ENCODE measurements at regions not wholly inside any gene's neighbourhood (a gene's known extent, or its start where the extent isn't known, plus 50 kb on each side); places are given as distances from the start of the nearest gene placed in this dataset.

DNA sequence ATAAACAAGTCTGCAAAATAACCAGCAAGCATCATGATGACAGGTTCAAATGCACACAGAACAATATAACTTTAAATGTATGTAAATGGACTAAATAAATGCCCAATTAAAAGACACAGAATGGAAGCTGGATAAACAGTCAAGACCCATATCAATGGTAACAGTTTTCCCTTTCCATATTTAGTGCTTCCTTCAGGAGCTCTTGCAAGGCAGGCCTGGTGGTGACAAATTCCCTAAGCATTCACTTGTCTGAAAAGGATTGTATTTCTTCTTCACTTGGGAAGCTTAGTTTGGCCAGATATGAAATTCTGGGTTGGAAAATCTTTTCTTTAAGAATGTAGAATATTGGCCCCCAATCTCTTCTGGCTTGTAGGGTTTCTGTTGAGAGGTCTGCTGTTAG is 120.2 kb upstream of the RASA1 start:
- H3K4me3 Mint-ChIP-seq, result no peak overlapping the region
- no peaks in the 10 kb centered on the region for H3K9me3 Mint-ChIP-seq
- no peak for ATAC-seq
- no peak overlapping the region for H3K27ac Mint-ChIP-seq
- H3K27me3 Mint-ChIP-seq, result no peaks in the 10 kb centered on the region
- H3K36me3 Mint-ChIP-seq, result no peaks in the 10 kb centered on the region
- peaks cover 7% of the 10 kb centered on the region for H3K4me1 Mint-ChIP-seq

DNA sequence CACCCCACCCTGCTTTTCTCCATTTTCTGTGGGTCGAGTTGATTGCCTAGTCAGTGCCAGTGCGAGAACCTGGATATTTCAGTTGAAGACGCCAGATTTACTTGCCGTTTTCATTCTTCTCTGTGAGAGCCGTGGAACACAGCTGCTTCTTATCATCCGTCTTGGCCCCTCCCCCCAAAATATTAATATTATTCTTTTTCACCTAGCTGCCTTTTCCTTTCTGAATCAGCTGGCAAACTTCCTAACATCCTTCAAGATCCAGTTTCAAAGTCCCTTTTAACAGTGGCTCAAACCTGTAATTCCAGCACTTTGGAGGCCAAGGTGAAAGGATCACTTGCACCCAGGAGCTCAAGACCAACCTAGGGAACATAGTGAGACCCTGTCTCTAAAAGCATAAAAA is 117.1 kb upstream of the RASA1 start:
- Mint-ChIP-seq H3K4me3 (no peak overlapping the region), H3K27ac (no peak overlapping the region), H3K27me3 (no peaks in the 10 kb centered on the region), H3K9me3 (no peaks in the 10 kb centered on the region), H3K36me3 (no peaks in the 10 kb centered on the region), H3K4me1 (peaks cover 10% of the 10 kb centered on the region)
- no peak for ATAC-seq

DNA sequence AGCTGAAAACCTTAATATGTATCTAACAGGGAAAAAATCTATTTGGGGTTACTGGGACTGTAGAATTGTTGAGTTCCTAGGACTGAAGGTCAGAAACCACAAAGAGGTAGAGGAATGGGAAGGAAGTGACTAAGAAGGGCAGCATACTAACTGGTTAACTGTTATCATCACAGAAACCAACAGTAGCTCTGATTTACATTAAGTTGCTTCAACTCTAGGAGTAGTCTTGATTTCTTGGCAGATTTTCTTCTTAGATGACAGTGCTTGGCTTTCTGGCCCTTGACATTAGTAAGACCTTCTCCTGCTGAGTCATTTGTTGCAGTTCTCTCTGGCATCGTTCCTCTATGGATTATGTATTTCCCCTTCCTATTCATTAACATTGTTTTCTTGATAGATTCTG is 116.1 kb upstream of the RASA1 start:
- peaks cover 13% of the 10 kb centered on the region for H3K4me1 Mint-ChIP-seq
- H3K4me3 Mint-ChIP-seq, result no peak overlapping the region
- no peaks in the 10 kb centered on the region for H3K36me3 Mint-ChIP-seq
- H3K9me3 Mint-ChIP-seq, result no peaks in the 10 kb centered on the region
- ATAC-seq, result peak; percentile 50
- no peaks in the 10 kb centered on the region for H3K27me3 Mint-ChIP-seq
- no peak overlapping the region for H3K27ac Mint-ChIP-seq

DNA sequence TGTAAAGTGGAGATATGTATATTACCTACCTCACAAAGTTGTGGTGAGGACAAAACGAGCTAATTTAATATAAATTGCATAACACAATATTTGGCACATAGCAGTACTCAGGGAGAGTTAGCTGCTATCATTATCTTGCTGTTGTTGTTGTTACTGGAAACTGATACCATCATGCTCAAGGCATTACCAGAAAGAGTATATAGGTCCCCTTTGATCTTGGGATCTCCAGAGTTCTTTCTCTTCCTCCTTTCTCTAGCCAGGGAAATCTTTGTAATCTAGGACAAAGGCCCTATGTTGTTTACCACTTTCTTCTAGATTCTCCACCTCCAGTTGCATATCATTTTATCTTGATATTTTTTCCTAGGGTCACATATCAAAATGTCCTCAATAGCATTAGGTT is 114.8 kb upstream of the RASA1 start:
- Mint-ChIP-seq H3K27me3 (no peaks in the 10 kb centered on the region), H3K27ac (no peak overlapping the region), H3K36me3 (no peaks in the 10 kb centered on the region), H3K4me1 (peaks cover 13% of the 10 kb centered on the region), H3K9me3 (no peaks in the 10 kb centered on the region), H3K4me3 (no peak overlapping the region)
- ATAC-seq, result no peak

DNA sequence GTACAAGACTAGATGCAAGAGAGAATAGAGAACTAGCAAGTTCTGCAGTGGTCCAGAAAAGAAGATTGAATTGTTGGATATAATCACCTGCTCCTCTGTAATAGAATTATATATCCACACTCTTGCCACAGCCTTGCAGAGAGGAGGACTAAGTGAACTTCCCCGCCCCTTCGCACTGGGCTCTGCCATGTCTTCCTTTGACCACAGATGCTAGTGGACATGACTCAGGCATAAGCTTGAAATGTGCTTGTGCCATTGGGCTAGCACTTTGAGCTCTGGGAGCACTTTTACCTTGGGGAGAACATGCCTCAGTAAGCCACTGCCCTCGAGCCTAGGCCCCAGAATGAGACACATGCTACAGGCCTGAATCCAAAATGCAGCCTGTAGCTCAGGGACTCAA is 113.5 kb upstream of the RASA1 start:
- Mint-ChIP-seq H3K27ac (no peak overlapping the region), H3K4me3 (no peak overlapping the region), H3K9me3 (no peaks in the 10 kb centered on the region), H3K4me1 (peaks cover 13% of the 10 kb centered on the region), H3K27me3 (no peaks in the 10 kb centered on the region), H3K36me3 (no peaks in the 10 kb centered on the region)
- no peak for ATAC-seq

DNA sequence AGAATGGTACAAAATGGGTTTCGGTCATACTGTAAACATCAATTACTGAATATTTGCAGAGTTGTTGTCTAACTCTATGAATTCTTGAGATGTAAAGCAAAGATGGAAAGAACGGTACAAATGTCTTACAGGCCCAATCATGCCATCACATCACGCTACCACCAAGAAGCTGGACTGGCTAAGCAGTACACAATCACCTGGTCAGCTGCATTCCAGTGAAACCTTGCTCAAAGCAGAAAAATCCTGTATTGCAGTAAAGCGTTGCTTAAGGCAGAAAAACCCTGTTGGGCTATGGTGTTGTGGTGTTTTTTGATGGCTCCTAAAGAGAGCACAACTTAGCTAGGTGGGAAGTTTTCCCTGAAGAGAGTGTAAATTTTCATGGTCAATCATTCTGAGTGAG is 112.6 kb upstream of the RASA1 start:
- Mint-ChIP-seq H3K4me3 (no peak overlapping the region), H3K9me3 (no peaks in the 10 kb centered on the region), H3K4me1 (peaks cover 13% of the 10 kb centered on the region), H3K27me3 (no peaks in the 10 kb centered on the region), H3K27ac (no peak overlapping the region), H3K36me3 (no peaks in the 10 kb centered on the region)
- no peak for ATAC-seq

DNA sequence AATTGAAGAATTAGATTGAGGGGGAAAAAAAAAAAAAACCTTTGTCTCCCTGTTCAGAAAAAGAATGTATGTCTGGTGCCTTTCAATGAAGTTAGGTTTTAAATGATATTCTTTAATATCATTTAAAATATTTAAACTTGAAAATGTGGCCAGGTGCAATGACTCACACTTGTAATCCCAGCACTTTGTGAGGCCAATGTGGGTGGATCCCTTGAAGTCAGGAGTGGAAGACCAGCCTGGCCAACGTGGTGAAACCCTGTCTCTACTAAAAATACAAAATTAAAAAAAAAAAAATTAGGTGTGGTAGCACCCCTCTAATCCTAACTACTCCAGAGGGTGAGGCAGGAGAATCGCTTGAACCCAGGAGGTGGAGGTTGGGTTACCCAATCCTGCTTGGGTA is 111.1 kb upstream of the RASA1 start:
- Mint-ChIP-seq H3K36me3 (no peaks in the 10 kb centered on the region), H3K27ac (no peak overlapping the region), H3K27me3 (no peaks in the 10 kb centered on the region), H3K4me3 (no peak overlapping the region), H3K4me1 (peaks cover 8% of the 10 kb centered on the region), H3K9me3 (no peaks in the 10 kb centered on the region)
- no peak for ATAC-seq

DNA sequence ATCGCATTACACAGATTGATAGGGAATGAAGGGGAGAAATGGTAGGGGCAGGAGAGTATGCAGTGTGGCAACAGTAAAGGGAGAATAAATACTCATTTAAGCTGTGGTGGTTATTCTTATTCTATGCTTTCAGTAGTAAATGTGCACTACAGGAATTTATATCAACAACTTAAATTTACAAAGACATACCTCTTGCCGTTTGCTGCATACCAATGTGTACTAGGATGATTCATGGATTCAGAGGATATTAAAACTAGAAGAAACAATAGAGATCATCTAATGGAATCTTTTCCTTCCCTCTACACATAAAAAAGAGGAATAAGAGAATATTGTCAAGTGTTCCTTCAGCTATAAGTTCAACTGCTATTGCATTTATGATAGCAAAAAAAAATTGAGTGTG is 103.3 kb upstream of the RASA1 start:
- H3K9me3 Mint-ChIP-seq, result no peaks in the 10 kb centered on the region
- no peaks in the 10 kb centered on the region for H3K27me3 Mint-ChIP-seq
- no peaks in the 10 kb centered on the region for H3K36me3 Mint-ChIP-seq
- no peak overlapping the region for H3K4me3 Mint-ChIP-seq
- ATAC-seq, result no peak
- H3K4me1 Mint-ChIP-seq, result no peaks in the 10 kb centered on the region
- H3K27ac Mint-ChIP-seq, result no peak overlapping the region

DNA sequence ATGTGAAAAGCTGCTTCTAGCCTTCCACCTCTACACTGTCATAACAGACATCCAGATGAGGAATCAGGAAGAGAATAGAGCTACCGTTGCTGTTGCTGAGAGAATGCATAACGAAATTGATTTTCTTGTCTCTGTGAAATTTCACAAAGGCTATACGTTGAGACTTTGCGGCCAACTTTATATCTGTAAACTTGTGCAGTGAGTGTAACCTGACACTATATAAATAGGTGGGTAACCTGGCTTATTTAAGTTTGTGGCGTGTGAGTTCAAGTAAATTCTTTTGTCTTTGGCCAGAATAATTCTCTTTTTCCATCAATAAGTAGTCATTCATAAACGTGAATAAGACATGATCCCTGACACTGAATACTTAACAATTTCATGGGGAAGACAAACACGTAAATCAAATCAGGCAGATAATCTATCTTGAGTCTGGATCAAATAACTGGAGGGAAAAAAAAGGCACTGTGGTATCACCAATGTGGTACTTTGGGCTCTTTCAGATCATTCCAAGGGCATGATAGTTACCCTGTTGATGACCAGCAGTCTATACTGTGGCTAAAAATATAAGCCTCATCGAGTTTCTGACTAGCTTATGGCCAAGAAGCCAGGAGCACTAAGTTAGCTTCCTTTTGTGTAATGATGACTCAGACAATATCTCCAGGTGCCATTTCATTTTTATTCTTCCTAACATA is 98.2 kb upstream of the RASA1 start:
- Mint-ChIP-seq H3K27me3 (no peaks in the 10 kb centered on the region), H3K9me3 (no peaks in the 10 kb centered on the region), H3K4me3 (no peak overlapping the region), H3K27ac (no peak overlapping the region), H3K36me3 (no peaks in the 10 kb centered on the region), H3K4me1 (no peaks in the 10 kb centered on the region)
- no peak for ATAC-seq

DNA sequence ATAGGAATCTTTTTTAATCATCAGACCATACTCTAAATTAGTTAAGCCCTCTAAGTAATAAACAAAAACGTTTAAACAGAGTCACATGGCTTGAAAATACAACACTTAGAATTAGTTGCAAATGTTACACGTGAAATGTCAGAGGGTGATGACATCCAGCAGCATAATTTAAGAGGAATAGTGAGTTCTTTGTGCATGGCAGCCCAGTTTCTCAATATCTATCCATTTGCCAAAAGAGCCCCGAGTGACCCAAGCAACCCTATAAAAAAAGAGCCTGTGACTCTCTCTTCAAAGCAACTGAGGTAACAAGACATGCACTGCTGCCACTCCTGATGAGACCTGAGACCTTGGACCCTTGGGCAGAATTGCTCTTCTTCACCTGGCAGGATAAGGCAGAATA is 96.9 kb upstream of the RASA1 start:
- no peaks in the 10 kb centered on the region for H3K27me3 Mint-ChIP-seq
- no peaks in the 10 kb centered on the region for H3K9me3 Mint-ChIP-seq
- ATAC-seq, result no peak
- no peak overlapping the region for H3K4me3 Mint-ChIP-seq
- H3K36me3 Mint-ChIP-seq, result no peaks in the 10 kb centered on the region
- H3K27ac Mint-ChIP-seq, result no peak overlapping the region
- no peaks in the 10 kb centered on the region for H3K4me1 Mint-ChIP-seq

DNA sequence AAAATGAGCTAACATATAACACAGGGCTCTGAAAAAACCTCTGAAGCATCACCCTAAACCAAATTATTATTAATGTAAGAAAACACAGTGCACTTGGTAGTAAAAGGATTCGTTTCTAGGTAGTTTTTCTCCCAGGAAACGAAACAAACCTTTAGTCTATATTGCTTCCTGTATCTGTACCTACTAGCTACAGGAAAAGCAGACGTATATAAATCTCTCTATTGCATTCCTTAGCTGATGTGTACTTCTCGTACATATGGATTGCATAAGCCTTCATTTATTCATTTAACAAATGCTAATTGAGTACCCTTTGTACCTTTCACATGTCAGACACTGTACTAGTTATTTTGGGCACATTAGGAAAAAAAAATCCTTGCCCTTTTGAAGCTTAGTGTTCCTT is 85.0 kb upstream of the RASA1 start:
- H3K27ac Mint-ChIP-seq, result no peak overlapping the region

DNA sequence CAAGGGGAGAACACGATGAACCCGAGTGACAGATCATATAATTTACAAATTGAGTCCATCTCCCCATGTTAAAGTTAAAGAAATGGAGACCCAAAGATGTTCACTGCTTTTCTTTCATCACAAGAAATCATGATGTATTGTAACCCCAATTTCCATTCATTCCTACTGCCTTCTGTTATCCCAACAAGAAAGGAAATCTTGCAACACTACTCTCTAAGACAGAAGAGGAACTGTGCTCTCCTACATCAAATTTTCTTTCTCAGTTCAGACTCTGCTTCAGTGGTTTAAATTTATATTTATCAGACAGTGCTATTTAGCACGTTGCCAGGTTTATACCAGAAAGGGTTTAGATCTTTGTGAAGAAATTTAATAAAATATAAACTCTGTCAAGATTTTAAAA is 83.8 kb upstream of the RASA1 start:
- Mint-ChIP-seq H3K4me3 (no peak overlapping the region), H3K27ac (no peak overlapping the region), H3K4me1 (peaks cover 16% of the 10 kb centered on the region), H3K27me3 (no peaks in the 10 kb centered on the region), H3K36me3 (no peaks in the 10 kb centered on the region), H3K9me3 (no peaks in the 10 kb centered on the region)
- ATAC-seq, result no peak

More for the DNA sequence above, 85.0 kb upstream of the RASA1 start:
- no peak overlapping the region for H3K4me3 Mint-ChIP-seq
- no peaks in the 10 kb centered on the region for H3K27me3 Mint-ChIP-seq
- no peaks in the 10 kb centered on the region for H3K36me3 Mint-ChIP-seq
- no peak for ATAC-seq
- peaks cover 16% of the 10 kb centered on the region for H3K4me1 Mint-ChIP-seq
- no peaks in the 10 kb centered on the region for H3K9me3 Mint-ChIP-seq

DNA sequence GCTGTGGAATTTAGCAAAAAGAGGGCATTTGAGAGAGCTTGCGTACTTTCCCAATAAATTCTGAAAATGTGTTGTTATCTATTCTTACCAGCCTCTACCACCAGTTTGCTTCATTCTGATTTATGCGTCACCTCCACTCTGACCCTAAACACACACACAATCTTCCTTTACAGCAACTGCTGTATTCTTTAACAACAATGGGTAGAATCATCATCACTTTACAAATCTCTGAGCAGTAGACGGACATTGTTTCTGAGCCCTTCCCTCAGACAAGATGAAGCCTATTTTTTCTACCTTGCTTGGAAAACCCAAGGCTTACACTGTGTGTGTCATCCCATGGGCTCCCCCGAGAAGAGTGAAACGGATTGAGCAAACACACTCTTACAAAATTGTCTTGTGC is 83.1 kb upstream of the RASA1 start:
- Mint-ChIP-seq H3K36me3 (no peaks in the 10 kb centered on the region), H3K9me3 (no peaks in the 10 kb centered on the region), H3K27ac (no peak overlapping the region), H3K4me1 (peaks cover 16% of the 10 kb centered on the region), H3K4me3 (no peak overlapping the region), H3K27me3 (no peaks in the 10 kb centered on the region)
- no peak for ATAC-seq

DNA sequence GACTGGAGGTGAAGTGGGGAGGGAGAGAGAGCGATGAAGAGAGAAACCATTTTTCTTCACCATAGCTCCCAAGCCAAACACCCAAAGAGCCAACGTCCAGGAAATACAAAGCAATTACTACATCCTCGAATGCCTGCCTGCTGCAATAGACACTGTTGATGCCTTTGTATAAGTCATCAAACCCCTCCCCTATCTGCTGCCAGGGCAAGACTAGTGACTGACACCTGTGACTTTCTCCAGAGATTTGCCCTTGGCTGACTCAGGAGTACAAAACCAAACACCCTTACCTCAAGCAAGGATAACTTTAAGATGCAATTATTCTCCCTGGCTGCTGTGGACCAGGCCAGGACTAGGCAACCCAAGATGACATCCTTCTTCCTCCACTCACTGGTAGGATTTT is 81.8 kb upstream of the RASA1 start:
- Mint-ChIP-seq H3K27me3 (no peaks in the 10 kb centered on the region), H3K36me3 (no peaks in the 10 kb centered on the region), H3K4me1 (peaks cover 29% of the 10 kb centered on the region), H3K9me3 (no peaks in the 10 kb centered on the region), H3K27ac (no peak overlapping the region), H3K4me3 (no peak overlapping the region)
- no peak for ATAC-seq

DNA sequence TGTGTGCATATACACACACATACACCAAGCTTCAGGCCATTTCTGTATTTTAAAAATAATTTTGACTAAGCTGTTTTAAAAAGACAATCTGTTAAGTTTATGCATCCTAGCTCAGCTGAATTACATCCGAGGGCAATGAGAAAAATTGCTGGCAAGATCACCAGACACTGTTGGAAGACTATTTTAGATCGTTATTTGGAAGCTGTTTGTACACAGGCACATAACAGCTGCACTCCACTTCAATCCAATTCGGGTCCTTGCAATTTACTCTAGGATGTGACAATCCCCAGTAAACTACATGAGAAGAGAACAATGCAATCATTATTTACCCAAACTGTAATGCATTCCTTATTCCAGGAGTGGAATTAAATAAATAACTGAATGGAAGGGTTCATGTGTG is 79.3 kb upstream of the RASA1 start:
- Mint-ChIP-seq H3K27ac (no peak overlapping the region), H3K36me3 (no peaks in the 10 kb centered on the region), H3K4me1 (peaks cover 23% of the 10 kb centered on the region), H3K4me3 (no peak overlapping the region), H3K27me3 (no peaks in the 10 kb centered on the region), H3K9me3 (no peaks in the 10 kb centered on the region)
- no peak for ATAC-seq

DNA sequence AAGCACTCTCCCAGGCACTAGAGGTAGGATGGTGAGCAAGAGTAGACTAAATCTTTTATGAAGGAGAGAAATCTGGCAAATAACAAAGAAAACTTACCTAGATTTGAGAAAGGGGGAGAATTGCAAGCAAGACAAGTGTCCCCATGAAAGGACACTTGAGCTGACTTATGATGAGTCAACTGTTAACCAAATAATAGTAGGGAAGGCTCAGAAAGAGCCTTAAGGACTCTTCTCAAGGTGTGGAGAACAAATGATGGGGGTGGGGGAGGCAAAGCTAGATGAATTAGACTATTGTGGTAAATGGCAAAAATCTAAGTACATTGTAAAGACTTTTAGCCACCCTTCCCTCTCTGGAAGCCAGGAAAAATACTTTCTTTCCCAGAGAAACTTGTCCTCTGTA is 77.6 kb upstream of the RASA1 start:
- H3K36me3 Mint-ChIP-seq, result no peaks in the 10 kb centered on the region
- H3K9me3 Mint-ChIP-seq, result no peaks in the 10 kb centered on the region
- no peak overlapping the region for H3K4me3 Mint-ChIP-seq
- peak overlapping the region; percentile 23 for H3K27ac Mint-ChIP-seq
- no peaks in the 10 kb centered on the region for H3K27me3 Mint-ChIP-seq
- H3K4me1 Mint-ChIP-seq, result peaks cover 29% of the 10 kb centered on the region
- no peak for ATAC-seq

DNA sequence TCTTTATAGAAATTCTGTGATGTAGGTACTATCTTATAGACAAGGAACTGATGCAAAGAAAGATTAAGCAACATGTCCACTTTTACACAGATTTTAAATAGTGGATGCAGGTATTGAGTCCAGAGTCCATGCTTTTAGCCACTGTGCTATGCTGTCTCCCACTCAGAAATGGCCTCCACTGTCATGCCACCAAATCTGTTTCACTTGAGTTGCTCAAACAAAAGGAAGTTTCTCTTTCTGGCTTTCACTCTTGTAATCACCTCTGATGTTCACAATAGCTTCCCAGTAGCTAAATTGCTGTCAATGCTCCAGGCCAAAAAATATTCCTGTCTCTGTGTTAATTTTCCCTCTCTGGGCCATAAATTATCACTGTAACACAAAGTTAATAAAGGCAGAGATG is 77.0 kb upstream of the RASA1 start:
- Mint-ChIP-seq H3K4me3 (no peak overlapping the region), H3K27ac (peak overlapping the region; percentile 23), H3K4me1 (peaks cover 36% of the 10 kb centered on the region), H3K27me3 (no peaks in the 10 kb centered on the region), H3K9me3 (no peaks in the 10 kb centered on the region), H3K36me3 (no peaks in the 10 kb centered on the region)
- peak; percentile 46 for ATAC-seq
